IPS-20b (cell line): ENCODE measurements at regions not wholly inside any gene's neighbourhood (a gene's known extent, or its start where the extent isn't known, plus 50 kb on each side); places are given as distances from the start of the nearest gene placed in this dataset.
"Not testable (repeated sequence)": the region's sequence is repeated elsewhere in the genome, so short reads cannot be mapped to it uniquely, and the experiment has no call there.

Experiments
- H3K27ac ChIP-seq: one replicate; pipeline ENCODE4 v1.5.1; 2013; ENCODE audit warnings: low read length
- H3K27me3 ChIP-seq: 2 replicates; pipeline ENCODE4 v1.6.1; 2013; ENCODE audit warnings: mild to moderate bottlenecking, low read length, inconsistent platforms; ENCODE audit not compliant: insufficient read depth
- H3K36me3 ChIP-seq: 2 replicates; pipeline ENCODE4 v1.6.1; 2013; ENCODE audit warnings: low read depth, mild to moderate bottlenecking, inconsistent platforms, low read length, moderate library complexity; ENCODE audit not compliant: insufficient read depth
- H3K4me1 ChIP-seq: 2 replicates; pipeline ENCODE4 v1.6.1; 2013; ENCODE audit warnings: mild to moderate bottlenecking, control low read depth, inconsistent platforms, low read length, moderate library complexity; ENCODE audit not compliant: insufficient read depth
- H3K4me3 ChIP-seq: 2 replicates; pipeline ENCODE4 v1.5.1; 2013; ENCODE audit warnings: mild to moderate bottlenecking, low read length, inconsistent platforms
- H3K9ac ChIP-seq: 2 replicates; pipeline ENCODE4 v1.6.1; 2013; ENCODE audit warnings: low read depth, mild to moderate bottlenecking, inconsistent platforms, low read length, moderate library complexity
- H3K9me3 ChIP-seq: 2 replicates; pipeline ENCODE4 v1.6.1; 2013; ENCODE audit warnings: mild to moderate bottlenecking, low read depth, low read length, inconsistent platforms; ENCODE audit not compliant: insufficient read depth

DNA sequence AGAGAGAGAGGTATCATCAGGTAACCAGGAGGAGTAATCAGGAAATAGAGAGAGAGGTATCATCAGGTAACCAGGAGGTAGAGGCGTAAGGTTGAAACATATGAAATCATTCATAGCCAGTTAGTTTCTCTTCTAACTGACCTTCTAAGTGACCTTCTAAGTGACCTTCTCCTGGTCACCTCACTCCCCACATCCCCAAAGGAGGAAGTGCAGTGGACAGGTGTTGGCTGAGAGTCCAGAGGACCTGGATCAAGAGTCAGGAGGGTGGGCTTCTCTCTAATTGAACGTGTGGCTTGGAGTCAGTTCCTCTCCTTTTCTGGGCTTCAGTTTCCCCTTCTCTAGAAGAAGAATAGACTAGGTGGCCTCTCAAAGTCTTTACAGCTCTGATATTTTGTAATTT, 121.3 kb upstream of the DLG1 start:
- Histone ChIP-seq H3K9me3 (no peaks in the 10 kb centered on the region), H3K9ac (no peak overlapping the region), H3K4me1 (peaks cover 10% of the 10 kb centered on the region), H3K4me3 (no peak overlapping the region), H3K27me3 (no peaks in the 10 kb centered on the region), H3K27ac (no peak overlapping the region), H3K36me3 (no peaks in the 10 kb centered on the region)

DNA sequence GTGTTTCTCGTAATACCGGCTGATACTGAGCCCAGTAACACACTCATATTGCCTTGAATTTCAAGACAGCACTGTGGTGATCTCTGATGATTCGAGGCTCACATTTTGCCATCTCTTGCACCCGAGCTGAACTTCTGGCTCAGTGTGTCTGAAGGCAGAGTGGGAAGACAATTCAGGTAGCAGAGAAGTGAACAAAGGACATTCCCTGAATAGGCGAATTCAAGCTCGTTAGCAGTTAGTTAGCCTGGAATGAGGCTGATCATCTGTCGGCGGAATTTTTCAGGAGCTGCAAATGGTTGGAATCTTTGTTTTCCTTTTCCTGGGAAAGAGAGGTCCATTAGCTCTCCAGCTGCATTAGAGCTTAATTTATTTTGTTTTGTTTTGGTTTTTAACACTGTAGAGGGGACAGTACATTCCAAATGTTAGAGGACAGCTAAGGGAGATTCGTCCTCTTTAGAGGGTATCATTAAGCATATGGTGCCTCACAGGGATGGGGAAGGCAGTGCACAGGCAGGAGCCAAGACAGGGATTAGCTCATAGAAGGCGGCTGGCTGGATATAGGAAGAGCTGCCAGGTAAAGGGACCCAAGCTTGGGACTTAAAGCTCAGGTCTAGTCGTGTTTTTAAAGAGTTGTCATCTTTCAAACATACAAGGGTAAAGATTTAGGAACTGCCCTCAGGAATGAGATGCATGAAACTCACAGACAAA, 119.7 kb upstream of the DLG1 start:
- H3K9ac ChIP-seq, result no peak overlapping the region
- H3K27ac ChIP-seq, result no peak overlapping the region
- H3K36me3 ChIP-seq, result no peaks in the 10 kb centered on the region
- H3K4me1 ChIP-seq, result peaks cover 10% of the 10 kb centered on the region
- H3K27me3 ChIP-seq, result no peaks in the 10 kb centered on the region
- H3K9me3 ChIP-seq, result no peaks in the 10 kb centered on the region
- H3K4me3 ChIP-seq, result no peak overlapping the region

DNA sequence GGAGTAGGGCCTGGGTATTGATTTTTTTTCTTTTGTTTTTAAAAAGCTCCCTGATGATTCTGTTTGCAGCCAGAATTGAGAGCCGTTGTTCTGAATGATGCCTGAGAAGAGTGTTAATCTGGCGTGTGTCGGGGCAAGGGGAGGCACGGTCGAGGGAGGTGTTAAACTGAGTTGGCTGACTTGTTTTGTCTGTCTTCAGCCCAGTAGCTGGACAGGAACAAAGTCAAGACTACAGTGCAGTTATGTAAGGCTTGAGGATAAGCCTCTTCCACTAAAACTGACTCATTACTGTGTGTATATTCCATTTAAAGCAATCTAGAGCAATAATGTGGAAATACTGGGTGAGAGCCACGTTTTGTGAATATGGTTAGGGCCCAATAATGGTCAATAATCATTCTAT, 119.0 kb upstream of the DLG1 start:
- Histone ChIP-seq H3K9ac (no peak overlapping the region), H3K27me3 (no peaks in the 10 kb centered on the region), H3K27ac (no peak overlapping the region), H3K36me3 (no peaks in the 10 kb centered on the region), H3K4me3 (no peak overlapping the region), H3K4me1 (peaks cover 10% of the 10 kb centered on the region), H3K9me3 (no peaks in the 10 kb centered on the region)

DNA sequence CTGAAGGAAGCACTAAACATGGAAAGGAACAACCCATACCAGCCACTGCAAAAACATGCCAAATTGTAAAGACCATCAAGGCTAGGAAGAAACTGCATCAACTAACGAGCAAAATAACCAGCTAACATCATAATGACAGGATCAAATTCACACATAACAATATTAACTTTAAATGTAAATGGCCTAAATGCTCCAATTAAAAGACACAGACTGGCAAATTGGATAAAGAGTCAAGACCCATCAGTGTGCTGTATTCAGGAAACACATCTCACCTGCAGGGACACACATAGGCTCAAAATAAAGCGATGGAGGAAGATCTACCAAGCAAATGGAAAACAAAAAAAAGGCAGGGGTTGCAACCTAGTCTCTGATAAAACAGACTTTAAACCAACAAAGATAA, 113.5 kb upstream of the DLG1 start:
- not testable (repeated sequence) for H3K4me1 ChIP-seq, H3K4me3 ChIP-seq, H3K27ac ChIP-seq, H3K9me3 ChIP-seq, H3K27me3 ChIP-seq, H3K9ac ChIP-seq, H3K36me3 ChIP-seq

DNA sequence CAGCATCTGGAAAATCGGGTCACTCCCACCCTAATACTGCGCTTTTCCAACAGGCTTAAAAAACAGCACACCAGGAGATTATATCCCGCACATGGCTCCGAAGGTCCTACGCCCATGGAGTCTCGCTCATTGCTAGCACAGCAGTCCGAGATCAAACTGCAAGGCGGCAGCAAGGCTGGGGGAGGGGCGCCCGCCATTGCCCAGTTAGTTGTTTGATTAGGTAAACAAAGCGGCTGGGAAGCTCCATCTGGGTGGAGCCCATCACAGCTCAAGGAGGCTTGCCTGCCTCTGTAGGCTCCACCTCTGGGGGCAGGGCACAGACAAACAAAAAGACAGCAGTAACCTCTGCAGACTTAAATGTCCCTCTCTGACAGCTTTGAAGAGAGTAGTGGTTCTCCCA, 111.8 kb upstream of the DLG1 start:
- not testable (repeated sequence) for H3K36me3 ChIP-seq, H3K9ac ChIP-seq, H3K27ac ChIP-seq, H3K9me3 ChIP-seq, H3K4me1 ChIP-seq, H3K4me3 ChIP-seq, H3K27me3 ChIP-seq

DNA sequence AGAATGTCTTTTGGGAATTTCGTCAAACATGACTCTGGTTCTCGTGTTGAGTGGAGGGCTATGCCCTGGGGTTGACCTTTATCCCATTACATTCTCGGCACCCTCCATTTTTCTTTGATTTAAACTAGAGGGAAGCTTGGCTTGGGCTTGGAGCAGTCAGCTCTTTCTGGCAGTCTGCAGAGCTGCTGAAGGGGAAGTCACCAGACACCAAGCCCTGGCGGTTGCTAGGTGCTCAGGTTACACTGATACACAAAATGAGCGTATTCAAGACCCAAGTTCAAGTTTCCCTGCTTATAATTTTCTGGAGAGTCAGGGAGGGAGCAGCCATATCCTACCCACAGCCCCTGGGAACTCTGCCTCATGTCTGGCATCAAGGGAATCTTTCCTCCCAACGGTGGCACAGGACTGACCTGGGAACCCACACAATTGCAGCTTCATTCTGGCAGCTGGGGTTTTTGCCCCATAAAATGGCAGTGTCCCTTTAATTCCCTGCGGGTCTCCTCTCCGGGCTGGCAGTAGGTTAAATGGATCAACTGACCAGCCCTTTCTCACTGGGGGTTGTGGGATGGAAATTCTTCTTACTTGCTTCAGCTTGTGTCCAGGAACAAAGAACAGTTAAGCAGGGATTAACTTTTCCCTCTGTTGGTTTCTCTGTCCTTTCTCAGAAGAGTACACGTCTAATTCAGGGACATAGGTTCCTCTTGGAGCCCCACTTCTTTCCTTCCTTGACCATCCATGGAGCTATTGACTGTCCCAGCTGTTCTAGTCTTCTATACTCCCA, 110.0 kb upstream of the DLG1 start:
- Histone ChIP-seq H3K27ac (no peak overlapping the region), H3K27me3 (no peaks in the 10 kb centered on the region), H3K4me3 (no peak overlapping the region), H3K9ac (no peak overlapping the region), H3K4me1 (no peaks in the 10 kb centered on the region), H3K36me3 (no peaks in the 10 kb centered on the region), H3K9me3 (peaks cover 9% of the 10 kb centered on the region)

DNA sequence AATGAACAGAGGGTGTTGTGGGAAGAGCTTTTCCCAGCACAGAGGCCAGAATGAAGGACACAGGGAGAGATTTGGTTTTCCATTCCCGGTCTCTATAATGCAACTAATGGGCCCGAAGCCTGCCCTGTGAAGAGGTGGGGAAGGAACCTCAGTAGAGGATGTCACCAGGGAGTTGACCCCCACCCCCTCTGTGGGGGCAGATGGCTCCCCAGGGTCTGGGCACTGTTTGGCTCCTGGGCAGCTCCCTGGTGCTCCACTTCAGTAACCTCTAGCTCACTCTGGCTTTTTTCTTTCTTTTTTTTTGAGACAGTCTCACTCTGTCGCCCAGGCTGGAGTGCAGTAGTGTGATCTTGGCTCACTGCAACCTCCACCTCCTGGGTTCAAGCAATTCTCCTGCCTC, 109.1 kb upstream of the DLG1 start:
- Histone ChIP-seq H3K4me3 (no peak overlapping the region), H3K36me3 (no peaks in the 10 kb centered on the region)

DNA sequence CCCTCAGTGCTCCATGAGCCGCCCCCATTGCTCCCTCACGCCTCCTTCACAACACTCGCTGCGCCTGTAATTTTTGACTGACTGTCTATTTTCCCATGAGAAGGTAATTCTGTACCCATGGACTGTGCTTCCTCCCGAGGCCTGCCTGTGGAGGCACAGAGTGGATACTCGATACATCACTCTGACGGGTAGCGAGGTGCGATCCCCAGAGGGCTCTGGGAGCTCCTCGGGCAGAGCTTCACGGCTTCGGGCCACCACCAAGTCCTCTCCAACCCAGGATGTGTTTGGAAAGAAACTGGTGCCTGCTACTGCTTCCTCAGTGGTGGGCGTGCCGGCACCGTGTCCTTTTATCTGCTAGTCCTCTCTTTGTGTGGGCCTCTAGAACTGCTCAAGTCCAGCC, 108.6 kb upstream of the DLG1 start:
- no peak overlapping the region for H3K9ac ChIP-seq
- no peak overlapping the region for H3K27ac ChIP-seq
- peaks cover 9% of the 10 kb centered on the region for H3K9me3 ChIP-seq
- no peaks in the 10 kb centered on the region for H3K27me3 ChIP-seq
- no peaks in the 10 kb centered on the region for H3K4me1 ChIP-seq
- H3K36me3 ChIP-seq, result no peaks in the 10 kb centered on the region
- H3K4me3 ChIP-seq, result no peak overlapping the region

More for the DNA sequence above, 109.1 kb upstream of the DLG1 start:
- H3K27ac ChIP-seq, result no peak overlapping the region
- H3K9ac ChIP-seq, result no peak overlapping the region
- H3K9me3 ChIP-seq, result peaks cover 9% of the 10 kb centered on the region
- no peaks in the 10 kb centered on the region for H3K27me3 ChIP-seq
- no peaks in the 10 kb centered on the region for H3K4me1 ChIP-seq

DNA sequence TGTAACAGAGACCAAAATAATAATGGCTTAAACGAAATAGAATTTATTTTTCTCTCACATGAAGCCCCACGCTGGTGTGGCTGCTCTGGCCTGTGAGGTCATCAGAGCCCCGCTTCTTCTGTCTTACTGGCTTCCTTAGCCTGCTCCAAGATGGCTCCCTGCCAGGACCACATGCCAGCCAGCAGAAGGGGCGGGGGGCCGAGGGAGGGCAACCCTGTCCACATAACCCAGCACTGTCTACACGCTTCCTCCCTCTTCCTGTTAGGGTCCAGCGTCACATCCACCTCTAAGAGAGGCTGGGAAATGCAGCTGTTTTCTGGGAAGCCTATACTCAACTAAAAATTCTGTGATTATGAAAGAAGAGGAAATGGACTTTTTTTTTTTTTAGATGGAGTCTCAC, 107.9 kb upstream of the DLG1 start:
- no peaks in the 10 kb centered on the region for H3K4me1 ChIP-seq
- H3K9me3 ChIP-seq, result peaks cover 9% of the 10 kb centered on the region
- no peaks in the 10 kb centered on the region for H3K36me3 ChIP-seq
- no peaks in the 10 kb centered on the region for H3K27me3 ChIP-seq
- no peak overlapping the region for H3K9ac ChIP-seq
- no peak overlapping the region for H3K4me3 ChIP-seq
- H3K27ac ChIP-seq, result no peak overlapping the region

DNA sequence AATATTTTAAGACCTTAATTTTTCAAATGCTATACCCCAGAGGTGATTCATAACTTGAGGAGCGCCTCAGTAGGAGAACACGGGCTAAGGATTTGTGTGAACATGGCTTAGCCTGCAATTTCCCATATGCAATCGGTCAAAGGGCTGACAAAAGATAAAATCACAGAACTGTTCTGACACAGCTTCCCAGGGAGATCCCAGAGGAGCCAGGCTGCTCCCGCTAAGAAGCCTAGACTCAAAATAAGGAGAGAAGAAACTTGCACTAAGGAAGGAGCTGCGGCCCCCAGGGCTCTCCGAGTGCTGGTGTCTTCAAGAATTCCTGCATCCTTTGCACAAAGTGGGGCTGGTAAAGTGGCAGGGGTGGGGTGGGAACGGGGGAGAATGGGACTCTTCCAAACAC, 106.3 kb upstream of the DLG1 start:
- Histone ChIP-seq H3K36me3 (no peaks in the 10 kb centered on the region), H3K4me1 (peaks cover 3% of the 10 kb centered on the region; the same call in 1 of the 2 replicates), H3K4me3 (no peak overlapping the region), H3K27me3 (no peaks in the 10 kb centered on the region), H3K27ac (no peak overlapping the region), H3K9ac (no peak overlapping the region), H3K9me3 (peaks cover 8% of the 10 kb centered on the region)

DNA sequence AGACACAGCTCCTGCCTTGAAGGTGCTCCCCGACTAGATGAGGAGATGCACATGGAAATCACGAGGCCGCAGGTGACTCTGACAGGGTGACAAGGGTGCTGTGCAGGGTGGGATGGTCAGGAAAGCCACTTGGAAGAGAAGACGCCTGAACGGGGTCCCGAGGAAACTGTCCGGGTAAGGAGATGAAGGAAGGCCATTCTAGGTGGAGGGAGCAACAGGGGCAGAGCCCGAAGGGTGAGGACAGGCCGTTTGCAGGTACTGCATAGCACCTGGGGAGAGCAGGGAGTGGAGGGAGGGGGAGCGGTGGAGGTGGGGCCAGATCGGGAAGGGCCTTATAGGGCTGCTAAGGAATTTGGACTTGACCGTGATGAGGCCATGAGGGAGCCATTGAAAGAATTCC, 105.6 kb upstream of the DLG1 start:
- H3K9ac ChIP-seq, result no peak overlapping the region
- H3K4me1 ChIP-seq, result peaks cover 3% of the 10 kb centered on the region; the same call in 1 of the 2 replicates
- H3K27me3 ChIP-seq, result no peaks in the 10 kb centered on the region
- no peak overlapping the region for H3K27ac ChIP-seq
- peaks cover under 1% of the 10 kb centered on the region; the same call in 1 of the 2 replicates for H3K9me3 ChIP-seq
- no peaks in the 10 kb centered on the region for H3K36me3 ChIP-seq
- H3K4me3 ChIP-seq, result no peak overlapping the region

DNA sequence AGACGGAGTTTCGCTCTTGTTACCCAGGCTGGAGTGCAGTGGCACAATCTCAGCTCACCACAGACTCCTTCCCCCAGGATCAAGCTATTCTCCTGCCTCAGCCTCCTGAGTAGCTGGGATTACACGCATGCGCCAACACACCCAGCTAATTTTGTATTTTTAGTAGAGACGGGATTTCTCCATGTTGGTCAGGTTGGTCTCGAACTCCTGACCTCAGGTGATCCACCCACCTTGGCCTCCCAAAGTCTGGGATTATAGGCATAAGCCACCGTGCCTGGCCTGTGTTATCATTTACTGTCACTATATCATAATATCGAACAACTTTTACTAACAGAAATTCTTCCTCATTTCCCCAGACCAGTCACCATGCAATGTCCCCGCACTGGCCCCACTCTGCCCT, 104.0 kb upstream of the DLG1 start:
- H3K9me3 ChIP-seq, H3K4me3 ChIP-seq, H3K27ac ChIP-seq, H3K36me3 ChIP-seq, H3K9ac ChIP-seq, H3K27me3 ChIP-seq, H3K4me1 ChIP-seq: not testable (repeated sequence)
